GM12878 (cell line): ENCODE measurements at regions not wholly inside any gene's neighbourhood (a gene's known extent, or its start where the extent isn't known, plus 50 kb on each side); places are given as distances from the start of the nearest gene placed in this dataset.

Source experiments
- ATAC-seq: fragments of 200-7000 bp; cut with Tn5 transposase; 3 replicates; pipeline ENCODE4 v1.9.1; 2020; ENCODE audit warnings: mild to moderate bottlenecking, moderate library complexity
- BruUV-seq: library from RNA; stranded (reverse); fragments of 400-500 nt; replicated peaks from 2 replicates; lab custom pipeline; 2021; lab: Mats Ljungman, UMichigan
- CTCF ChIA-PET: fragments of 300-600 bp; sonication (Branson Sonifier 250); formaldehyde crosslinking; extraction: SDS; loops from one replicate; lab custom pipeline; 2021; ENCODE audit warnings: inconsistent platforms; lab: Yijun Ruan, JAX
- POLR2A ChIA-PET: fragments of 350-600 bp; formaldehyde crosslinking; extraction: SDS; loops from one replicate; lab custom pipeline; 2021; ENCODE audit warnings: inconsistent platforms; lab: Charles Lee
- RAD21 ChIA-PET: fragments of 300-600 bp; sonication (Branson Sonifier 250); formaldehyde crosslinking; loops from one replicate; lab custom pipeline; 2023; ENCODE audit warnings: antibody characterized with exemption; ENCODE audit not compliant: unreplicated experiment; lab: Charles Lee
- SMC1A ChIA-PET: fragments of 300-600 bp; sonication (Branson Sonifier 250); formaldehyde crosslinking; loops from one replicate; lab custom pipeline; 2023; ENCODE audit not compliant: unreplicated experiment, uncharacterized antibody; lab: Charles Lee
- DNase-seq: peaks from one replicate; pipeline ENCODE4 v3.0.0-alpha.2; 2011; ENCODE audit warnings: low read depth, low spot score
- FAIRE-seq: peaks from 3 replicates; lab custom pipeline; 2011; peaks lifted over from hg19 to GRCh38; lab: Jason Lieb, UNC
- H2AFZ ChIP-seq: 2 replicates; pipeline ENCODE4 v1.6.0; 2011; ENCODE audit warnings: low read depth, low read length, control low read depth; ENCODE audit not compliant: control insufficient read depth
- H3K27ac ChIP-seq: 2 replicates; pipeline ENCODE4 v1.5.1; 2011; ENCODE audit warnings: control low read depth; ENCODE audit not compliant: control insufficient read depth, insufficient read depth
- H3K27me3 ChIP-seq, 2 experiments: replicated peaks in 1 of 2; 2 replicates each; pipeline versions ENCODE4 v1.6.0 to v1.6.1; 2011; ENCODE audit warnings: low read length in 1 of 2; ENCODE audit not compliant: control insufficient read depth in 2 of 2, insufficient read depth in 2 of 2
- H3K36me3 ChIP-seq, 2 experiments: 2 replicates each; pipeline ENCODE4 v1.5.1; 2011; ENCODE audit warnings: low read length in 1 of 2; ENCODE audit not compliant: control insufficient read depth in 2 of 2, insufficient read depth in 2 of 2
- H3K4me1 ChIP-seq: 2 replicates; pipeline ENCODE4 v1.6.1; 2011; ENCODE audit warnings: mild to moderate bottlenecking, low read length, moderate library complexity, mixed read lengths; ENCODE audit not compliant: control insufficient read depth, insufficient read depth
- H3K4me2 ChIP-seq: 2 replicates; pipeline ENCODE4 v1.6.0; 2011; ENCODE audit warnings: control low read depth; ENCODE audit not compliant: control insufficient read depth, insufficient read depth
- H3K4me3 ChIP-seq: fragments of 200-600 bp; sonication (generic); 2 replicates; pipeline ENCODE4 v1.5.1; 2016
- H3K79me2 ChIP-seq: 2 replicates; pipeline ENCODE4 v1.6.0; 2011; ENCODE audit warnings: low read length; ENCODE audit not compliant: control insufficient read depth, insufficient read depth
- H3K9ac ChIP-seq: 2 replicates; pipeline ENCODE4 v1.8.0; 2011; ENCODE audit warnings: low read length, control low read depth, mixed read lengths; ENCODE audit not compliant: control insufficient read depth, insufficient read depth
- H3K9me3 ChIP-seq: replicated peaks from 3 replicates; pipeline ENCODE4 v1.5.1; 2011; ENCODE audit warnings: mild to moderate bottlenecking, low read length; ENCODE audit not compliant: control insufficient read depth, insufficient read depth
- H4K20me1 ChIP-seq: 2 replicates; pipeline ENCODE4 v1.6.0; 2011; ENCODE audit not compliant: control insufficient read depth, insufficient read depth
- BACH1 ChIP-seq: fragments of 450-650 bp; IDR thresholded peaks from 2 replicates; pipeline ENCODE4 v1.6.1; 2017; ENCODE audit warnings: mild to moderate bottlenecking, borderline replicate concordance
- CBX3 ChIP-seq: fragments of 200-600 bp; sonication (generic); IDR thresholded peaks from 2 replicates; pipeline ENCODE4 v1.6.1; 2016; ENCODE audit warnings: low read depth, borderline replicate concordance
- EGR1 ChIP-seq, 2 experiments: IDR thresholded peaks; 1 replicate in 1 of 2; 2 replicates in 1 of 2; pipeline ENCODE4 v1.6.1; 2011 to 2012; ENCODE audit warnings: low read depth in 2 of 2, low read length in 2 of 2, borderline replicate concordance in 1 of 2, mild to moderate bottlenecking in 1 of 2, moderate library complexity in 1 of 2
- FOXK2 ChIP-seq: fragments of 450-650 bp; IDR thresholded peaks from 2 replicates; pipeline ENCODE4 v1.6.1; 2017; ENCODE audit warnings: mild to moderate bottlenecking, moderate library complexity
- HCFC1 ChIP-seq: fragments of 150-350 bp; IDR thresholded peaks from 2 replicates; pipeline ENCODE4 v1.6.1; 2014; ENCODE audit warnings: low read length
- MEF2A ChIP-seq: IDR thresholded peaks from 2 replicates; pipeline ENCODE4 v1.6.1; 2011; ENCODE audit warnings: low read depth, mild to moderate bottlenecking, low read length, moderate library complexity; ENCODE audit not compliant: insufficient read depth
- MEF2B ChIP-seq: fragments of 450-650 bp; IDR thresholded peaks from 2 replicates; pipeline ENCODE4 v1.6.1; 2018; ENCODE audit warnings: mild to moderate bottlenecking, moderate library complexity; ENCODE audit not compliant: partially characterized antibody, poor library complexity, severe bottlenecking
- MTA3 ChIP-seq: IDR thresholded peaks from 2 replicates; pipeline ENCODE4 v1.6.1; 2012; ENCODE audit warnings: low read length, inconsistent platforms, borderline replicate concordance
- MXI1 ChIP-seq: fragments of 150-350 bp; IDR thresholded peaks from 2 replicates; pipeline ENCODE4 v1.6.1; 2011; ENCODE audit warnings: low read depth, mild to moderate bottlenecking, inconsistent platforms, low read length, improper control_type of control experiment
- MYC ChIP-seq: IDR thresholded peaks from 2 replicates; pipeline ENCODE4 v1.6.1; 2011; ENCODE audit warnings: mild to moderate bottlenecking, low read length, moderate library complexity, inconsistent platforms; ENCODE audit not compliant: insufficient read depth, insufficient replicate concordance, insufficient read length, severe bottlenecking
- NBN ChIP-seq: fragments of 450-650 bp; IDR thresholded peaks from 2 replicates; pipeline ENCODE4 v1.6.1; 2016
- POU2F2 ChIP-seq: IDR thresholded peaks from 3 replicates; pipeline ENCODE4 v1.6.1; 2011; ENCODE audit warnings: low read depth, mild to moderate bottlenecking, low read length, borderline replicate concordance
- RBBP5 ChIP-seq: fragments of 200-600 bp; sonication (generic); conservative IDR thresholded peaks from 2 replicates; pipeline ENCODE4 v1.6.1; 2016
- REST ChIP-seq: IDR thresholded peaks from 2 replicates; pipeline ENCODE4 v1.6.1; 2012; ENCODE audit warnings: mild to moderate bottlenecking, low read depth, low read length
- SKIL ChIP-seq: fragments of 450-650 bp; IDR thresholded peaks from 2 replicates; pipeline ENCODE4 v1.6.1; 2017; ENCODE audit warnings: mild to moderate bottlenecking, low read depth, inconsistent platforms; ENCODE audit not compliant: poor library complexity, severe bottlenecking
- TCF3 ChIP-seq: IDR thresholded peaks from 2 replicates; pipeline ENCODE4 v1.6.1; 2012; ENCODE audit warnings: low read depth, mild to moderate bottlenecking, low read length, borderline replicate concordance; ENCODE audit not compliant: insufficient read depth
- ZSCAN29 ChIP-seq: fragments of 450-650 bp; IDR thresholded peaks from 2 replicates; pipeline ENCODE4 v1.6.1; 2017; ENCODE audit warnings: mild to moderate bottlenecking, moderate library complexity
- WGBS: methylation state at CpG from one replicate; pipeline ENCODE4 v1.1.6; 2016; ENCODE audit warnings: low lambda C conversion rate; ENCODE audit not compliant: insufficient replicate concordance, insufficient coverage; ENCODE audit errors: missing lambda C conversion rate; 5-methylcytosine and 5-hydroxymethylcytosine counted together
- in situ Hi-C: fragments of 300-500 bp; cut with MboI; formaldehyde crosslinking; loops from 9 replicates; pipeline ENCODE4 v1.14.3; 2018; ENCODE audit warnings: mixed read lengths
- intact Hi-C: fragments of 100-400 bp; cut with micrococcal nuclease; formaldehyde crosslinking; loops from one replicate; pipeline ENCODE4 v1.14.2; 2022; ENCODE audit not compliant: unreplicated experiment
- TF ChIP-seq, protein P1 (sequence below): IDR thresholded peaks from 2 replicates; pipeline ENCODE4 v1.6.1; 2011; ENCODE audit warnings: low read depth, low read length, improper control_type of control experiment, borderline replicate concordance

DNA sequence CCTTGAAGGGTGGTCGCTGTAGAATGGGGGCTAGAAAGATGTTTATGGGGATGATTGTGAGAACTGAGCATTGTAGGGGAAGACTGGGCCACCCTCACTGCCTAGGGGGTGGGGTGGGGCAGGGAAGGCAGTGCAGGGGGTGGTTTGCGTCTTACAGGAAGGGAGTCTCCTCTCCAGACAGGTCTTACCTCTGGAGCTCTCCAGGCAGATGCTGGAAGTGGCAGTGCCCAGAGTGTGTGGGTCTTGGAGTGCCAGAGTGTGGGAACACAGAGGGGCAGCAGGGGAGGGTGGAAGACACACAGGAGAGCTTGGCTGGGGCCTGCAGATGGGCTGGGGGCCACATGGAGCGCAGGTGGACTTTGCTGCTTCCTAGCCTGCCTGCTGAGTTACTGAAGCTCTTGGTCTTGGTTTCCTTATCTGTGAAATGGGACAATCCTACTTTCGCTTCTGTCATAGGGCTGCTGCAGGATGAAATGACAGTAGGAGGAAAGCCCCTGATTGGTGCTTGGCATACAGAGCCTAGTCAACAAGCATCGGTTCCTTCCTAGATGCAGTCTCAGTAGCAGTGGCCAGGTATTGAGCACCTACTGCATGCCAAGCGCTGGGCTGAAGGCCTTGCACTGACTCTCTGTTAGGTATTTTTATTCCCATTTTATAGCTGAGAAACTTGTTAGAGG lies 118.3 kb downstream of the SLC25A47 start:
- Histone ChIP-seq H3K36me3 (no peaks in the 10 kb centered on the region), H2AFZ (no peak overlapping the region), H3K9ac (no peak overlapping the region), H4K20me1 (no peaks in the 10 kb centered on the region), H3K4me1 (no peaks in the 10 kb centered on the region), H3K9me3 (no peaks in the 10 kb centered on the region), H3K27ac (no peak overlapping the region), H3K4me2 (no peak overlapping the region), H3K79me2 (no peaks in the 10 kb centered on the region), H3K27me3 (no peaks in the 10 kb centered on the region), H3K4me3 (no peak overlapping the region)
- WGBS: 48% methylated on average over 6 of the region's 6 CpGs
- SMC1A ChIA-PET: interaction anchor here (0.8 to 1.5 kb wide), 2 partner anchors 56 to 204 kb away, joined by 4 read pairs; no protein-coding TSS in a partner anchor
- RAD21 ChIA-PET: interaction anchor here (4.2 kb wide), 1 partner anchor 205 kb away, joined by 36 read pairs; no protein-coding TSS in a partner anchor
- in situ Hi-C loops (no loop called here), intact Hi-C loops (loop anchor here (2.0 kb wide), 1 partner anchor 203 kb away; no protein-coding TSS in a partner anchor)
- FAIRE-seq (peak; percentile 74), ATAC-seq (peak; percentile 83), DNase-seq (no peak)
- CTCF ChIA-PET: interaction anchor here (1.1 to 5.8 kb wide), 5 partner anchors 58 to 215 kb away, joined by 3 to 67 read pairs (median 4); no protein-coding TSS in a partner anchor
- no TSS peak for BruUV-seq
- POLR2A ChIA-PET: no interaction called here
- TF ChIP-seq MYC (no peak), TCF3 (no peak), NBN (no peak), FOXK2 (no peak), ZSCAN29 (no peak), SKIL (no peak), REST (no peak), MXI1 (no peak), MEF2B (no peak), RBBP5 (no peak), CBX3 (no peak), POU2F2 (no peak), HCFC1 (no peak), MEF2A (no peak), EGR1 (IDR thresholded peaks at IDR 0.05; ENCODE audit: borderline replicate concordance in 1 of 2, low read depth in 2 of 2, low read length in 2 of 2) (no peak), BACH1 (no peak), MTA3 (no peak)
- TF ChIP-seq, protein P1, sequence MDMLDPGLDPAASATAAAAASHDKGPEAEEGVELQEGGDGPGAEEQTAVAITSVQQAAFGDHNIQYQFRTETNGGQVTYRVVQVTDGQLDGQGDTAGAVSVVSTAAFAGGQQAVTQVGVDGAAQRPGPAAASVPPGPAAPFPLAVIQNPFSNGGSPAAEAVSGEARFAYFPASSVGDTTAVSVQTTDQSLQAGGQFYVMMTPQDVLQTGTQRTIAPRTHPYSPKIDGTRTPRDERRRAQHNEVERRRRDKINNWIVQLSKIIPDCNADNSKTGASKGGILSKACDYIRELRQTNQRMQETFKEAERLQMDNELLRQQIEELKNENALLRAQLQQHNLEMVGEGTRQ: no peak
